Upper lobe of right lung (tissue), 1 donor: ENCODE measurements at regions not wholly inside any gene's neighbourhood (a gene's known extent, or its start where the extent isn't known, plus 50 kb on each side); places are given as distances from the start of the nearest gene placed in this dataset.

Experiments
- ATAC-seq: fragments of 200-7000 bp; cut with Tn5 transposase; one replicate; pipeline ENCODE4 v1.9.1; 2020; ENCODE audit warnings: mild to moderate bottlenecking, moderate library complexity
- DNase-seq: peaks from one replicate; pipeline ENCODE4 v3.0.0-alpha.2; 2020
- H3K27ac ChIP-seq: fragments of 200-600 bp; one replicate; pipeline ENCODE4 v1.8.0; 2022
- H3K27me3 ChIP-seq: fragments of 200-600 bp; one replicate; pipeline ENCODE4 v1.8.0; 2022; ENCODE audit warnings: mild to moderate bottlenecking
- H3K36me3 ChIP-seq: fragments of 200-600 bp; one replicate; pipeline ENCODE4 v1.8.0; 2022
- H3K4me1 ChIP-seq: fragments of 200-600 bp; one replicate; pipeline ENCODE4 v1.8.0; 2022
- H3K4me3 ChIP-seq: fragments of 200-600 bp; one replicate; pipeline ENCODE4 v1.8.0; 2022; ENCODE audit warnings: mild to moderate bottlenecking
- H3K9me3 ChIP-seq: fragments of 200-600 bp; one replicate; pipeline ENCODE4 v1.8.0; 2022
- intact Hi-C: fragments of 100-400 bp; cut with DNase I; formaldehyde crosslinking; loops from one replicate; pipeline ENCODE4 v1.11.0; 2022
- TF ChIP-seq, protein P1 (sequence below): fragments of 200-600 bp; IDR thresholded peaks from one replicate; pipeline ENCODE4 v1.8.0; 2022; ENCODE audit warnings: antibody characterized with exemption
- donor health status: DM: no; HTN: yes; CAD: no; lungs with severe emphysema.

GRCh38 chr15:81491414-81492096 is 117.5 kb upstream of the TMC3 start:
- DNase-seq: no peak
- intact Hi-C loops: no loop called here
- no peak overlapping the region for H3K27ac ChIP-seq
- TF ChIP-seq, protein P1, sequence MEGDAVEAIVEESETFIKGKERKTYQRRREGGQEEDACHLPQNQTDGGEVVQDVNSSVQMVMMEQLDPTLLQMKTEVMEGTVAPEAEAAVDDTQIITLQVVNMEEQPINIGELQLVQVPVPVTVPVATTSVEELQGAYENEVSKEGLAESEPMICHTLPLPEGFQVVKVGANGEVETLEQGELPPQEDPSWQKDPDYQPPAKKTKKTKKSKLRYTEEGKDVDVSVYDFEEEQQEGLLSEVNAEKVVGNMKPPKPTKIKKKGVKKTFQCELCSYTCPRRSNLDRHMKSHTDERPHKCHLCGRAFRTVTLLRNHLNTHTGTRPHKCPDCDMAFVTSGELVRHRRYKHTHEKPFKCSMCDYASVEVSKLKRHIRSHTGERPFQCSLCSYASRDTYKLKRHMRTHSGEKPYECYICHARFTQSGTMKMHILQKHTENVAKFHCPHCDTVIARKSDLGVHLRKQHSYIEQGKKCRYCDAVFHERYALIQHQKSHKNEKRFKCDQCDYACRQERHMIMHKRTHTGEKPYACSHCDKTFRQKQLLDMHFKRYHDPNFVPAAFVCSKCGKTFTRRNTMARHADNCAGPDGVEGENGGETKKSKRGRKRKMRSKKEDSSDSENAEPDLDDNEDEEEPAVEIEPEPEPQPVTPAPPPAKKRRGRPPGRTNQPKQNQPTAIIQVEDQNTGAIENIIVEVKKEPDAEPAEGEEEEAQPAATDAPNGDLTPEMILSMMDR: no peak
- no peaks in the 10 kb centered on the region for H3K36me3 ChIP-seq
- H3K9me3 ChIP-seq: no peaks in the 10 kb centered on the region
- H3K4me1 ChIP-seq: no peaks in the 10 kb centered on the region
- no peak for ATAC-seq
- peaks cover 4% of the 10 kb centered on the region for H3K27me3 ChIP-seq
- no peak overlapping the region for H3K4me3 ChIP-seq

- Histone ChIP-seq H3K27me3 (no peaks in the 10 kb centered on the region), H3K27ac (no peak overlapping the region), H3K9me3 (no peaks in the 10 kb centered on the region), H3K4me1 (no peaks in the 10 kb centered on the region), H3K36me3 (no peaks in the 10 kb centered on the region), H3K4me3 (no peak overlapping the region)
- no peak for ATAC-seq
- no peak for DNase-seq
- TF ChIP-seq, protein P1: no peak
- intact Hi-C loops: no loop called here
Observed at GRCh38 chr15:81485806-81486205, 111.8 kb upstream of the TMC3 start.

DNA sequence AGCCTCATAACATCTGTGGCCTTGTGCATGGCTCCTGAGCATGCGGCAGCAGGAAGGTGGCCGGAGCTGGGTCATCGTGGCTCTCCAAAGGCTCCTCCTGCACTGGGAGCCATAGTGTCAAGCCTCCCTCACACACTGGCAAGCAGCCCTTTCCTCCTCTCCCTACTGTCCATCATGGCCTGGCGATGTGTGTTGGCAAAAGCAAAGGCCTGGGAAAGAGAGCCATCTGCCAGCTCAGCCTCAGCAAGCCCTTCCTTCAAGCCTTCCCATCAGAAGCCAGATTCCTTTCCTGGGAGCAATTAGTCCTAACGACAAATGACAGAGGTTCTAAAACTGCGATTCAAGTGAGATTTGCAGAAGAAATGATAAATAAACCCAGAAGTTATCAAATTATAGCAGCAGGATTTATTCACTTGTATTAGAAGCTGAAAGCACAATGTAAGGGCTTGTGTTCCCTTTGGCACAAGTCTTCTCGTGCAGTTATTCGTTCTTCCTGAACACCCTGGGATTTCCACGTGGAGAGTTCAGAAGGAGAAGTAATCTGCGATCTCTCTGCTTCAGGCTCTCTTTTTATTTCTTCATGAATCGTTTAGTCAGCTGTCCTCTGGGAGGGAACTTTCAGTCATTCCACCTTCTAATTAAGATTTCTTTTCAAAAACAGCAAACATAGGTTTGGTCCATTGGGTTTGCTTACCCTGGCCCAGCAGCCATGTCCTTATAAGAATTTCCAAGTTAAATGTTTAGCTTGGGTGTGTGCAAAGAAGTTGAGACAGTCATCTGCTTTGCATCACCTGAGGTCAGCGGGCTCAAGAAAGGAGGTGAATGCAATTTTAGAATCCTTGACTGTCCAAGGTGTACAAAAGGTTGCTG is 110.3 kb upstream of the TMC3 start:
- no peaks in the 10 kb centered on the region for H3K36me3 ChIP-seq
- intact Hi-C loops: no loop called here
- no peak overlapping the region for H3K4me3 ChIP-seq
- no peak overlapping the region for H3K27ac ChIP-seq
- no peaks in the 10 kb centered on the region for H3K27me3 ChIP-seq
- ATAC-seq (no peak), DNase-seq (no peak)
- H3K4me1 ChIP-seq: no peaks in the 10 kb centered on the region
- H3K9me3 ChIP-seq: no peaks in the 10 kb centered on the region
- TF ChIP-seq, protein P1: no peak

DNA sequence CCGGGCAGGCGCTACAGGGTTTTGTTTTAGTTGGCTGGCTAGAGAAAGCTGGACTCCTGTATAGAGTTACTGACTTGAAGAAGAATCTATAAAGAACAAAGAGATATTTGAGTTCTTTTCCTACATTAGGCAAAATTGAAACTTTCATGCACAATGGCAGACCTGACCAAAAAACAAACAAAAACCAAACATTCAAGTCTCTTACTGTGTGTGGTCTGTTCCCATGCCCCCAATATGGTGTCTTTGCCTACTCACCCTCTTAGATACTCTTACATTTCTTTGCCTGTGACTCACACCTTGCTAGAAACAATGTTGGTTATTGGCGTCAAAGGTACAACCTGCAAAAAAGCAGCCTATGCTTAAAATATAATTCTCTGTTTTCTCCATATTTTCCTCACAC is 109.5 kb upstream of the TMC3 start:
- TF ChIP-seq, protein P1: no peak
- ATAC-seq (no peak), DNase-seq (no peak)
- no peak overlapping the region for H3K27ac ChIP-seq
- no peaks in the 10 kb centered on the region for H3K27me3 ChIP-seq
- no peaks in the 10 kb centered on the region for H3K9me3 ChIP-seq
- H3K4me3 ChIP-seq: no peak overlapping the region
- intact Hi-C loops: no loop called here
- H3K4me1 ChIP-seq: no peaks in the 10 kb centered on the region
- H3K36me3 ChIP-seq: no peaks in the 10 kb centered on the region

GRCh38 chr15:81481346-81481745 is 107.3 kb upstream of the TMC3 start:
- no peaks in the 10 kb centered on the region for H3K4me1 ChIP-seq
- H3K27me3 ChIP-seq: no peaks in the 10 kb centered on the region
- ATAC-seq (no peak), DNase-seq (no peak)
- H3K36me3 ChIP-seq: no peaks in the 10 kb centered on the region
- no peak overlapping the region for H3K27ac ChIP-seq
- TF ChIP-seq, protein P1: no peak
- intact Hi-C loops: no loop called here
- H3K4me3 ChIP-seq: no peak overlapping the region
- H3K9me3 ChIP-seq: no peaks in the 10 kb centered on the region
